Caco-2 (cell line): ENCODE measurements at regions not wholly inside any gene's neighbourhood (a gene's known extent, or its start where the extent isn't known, plus 50 kb on each side); places are given as distances from the start of the nearest gene placed in this dataset.

Experiments used
- BruUV-seq: library from RNA; stranded (reverse); fragments of 400-500 nt; replicated peaks from 2 replicates; lab custom pipeline; 2021; lab: Mats Ljungman, UMichigan
- CTCF ChIA-PET: fragments of 300-600 bp; sonication (Branson Sonifier 250); formaldehyde crosslinking; loops from one replicate; lab custom pipeline; 2022; ENCODE audit warnings: antibody characterized with exemption; lab: Charles Lee
- POLR2A ChIA-PET: fragments of 300-600 bp; sonication (Branson Sonifier 250); formaldehyde crosslinking; loops from one replicate; lab custom pipeline; 2022; ENCODE audit warnings: antibody characterized with exemption; lab: Charles Lee
- DNase-seq, 2 experiments: peaks; one replicate each; pipeline versions ENCODE4 v3.0.0 to v3.0.0-alpha.2; 2020 to 2022
- H3K27me3 ChIP-seq: replicated peaks from 2 replicates; pipeline ENCODE4 v1.6.0; 2011; ENCODE audit warnings: low read length; ENCODE audit not compliant: control insufficient read depth, insufficient read depth
- H3K36me3 ChIP-seq: 2 replicates; pipeline ENCODE4 v1.5.1; 2011; ENCODE audit warnings: low read length; ENCODE audit not compliant: control insufficient read depth, insufficient read depth
- H3K4me1 ChIP-seq: fragments of 250-450 bp; sonication (Bioruptor Pico); 2 replicates; pipeline ENCODE4 v1.5.1; 2020; ENCODE audit warnings: mild to moderate bottlenecking
- H3K4me3 ChIP-seq: 2 replicates; pipeline ENCODE4 v1.5.1; 2011; ENCODE audit warnings: low read depth, mild to moderate bottlenecking, control low read depth, low read length
- H3K9me3 ChIP-seq: fragments of 250-450 bp; sonication (Bioruptor Pico); 2 replicates; pipeline ENCODE4 v1.5.1; 2020; ENCODE audit warnings: mild to moderate bottlenecking, moderate library complexity
- H3K27ac Mint-ChIP-seq: one replicate; pipeline ENCODE4 v1.8.0; 2022; ENCODE audit warnings: mixed read lengths; ENCODE audit not compliant: unreplicated experiment
- H3K27me3 Mint-ChIP-seq: one replicate; pipeline ENCODE4 v1.8.0; 2022; ENCODE audit warnings: mixed read lengths; ENCODE audit not compliant: insufficient read depth, unreplicated experiment
- H3K36me3 Mint-ChIP-seq: one replicate; pipeline ENCODE4 v1.8.0; 2022; ENCODE audit warnings: mild to moderate bottlenecking, mixed read lengths; ENCODE audit not compliant: insufficient read depth, unreplicated experiment
- H3K4me1 Mint-ChIP-seq: one replicate; pipeline ENCODE4 v1.8.0; 2022; ENCODE audit warnings: low read depth, mixed read lengths; ENCODE audit not compliant: unreplicated experiment
- H3K4me3 Mint-ChIP-seq: one replicate; pipeline ENCODE4 v1.8.0; 2022; ENCODE audit warnings: mild to moderate bottlenecking, moderate library complexity, mixed read lengths; ENCODE audit not compliant: unreplicated experiment
- H3K9me3 Mint-ChIP-seq: one replicate; pipeline ENCODE4 v1.8.0; 2022; ENCODE audit warnings: mixed read lengths; ENCODE audit not compliant: unreplicated experiment
- intact Hi-C: fragments of 100-400 bp; cut with micrococcal nuclease; formaldehyde crosslinking; loops from one replicate; pipeline ENCODE4 v1.10.0; 2022; ENCODE audit not compliant: unreplicated experiment
- TF ChIP-seq, protein P1 (sequence below), 2 experiments: fragments of 200-600 bp in 1 of 2; IDR thresholded peaks; 1 replicate in 1 of 2; 2 replicates in 1 of 2; pipeline versions ENCODE4 v1.5.1 to v1.8.0; 2011 to 2022; ENCODE audit warnings: antibody characterized with exemption in 1 of 2, control low read depth in 1 of 2, inconsistent platforms in 1 of 2, low read depth in 1 of 2, low read length in 1 of 2, mild to moderate bottlenecking in 1 of 2, moderate library complexity in 1 of 2; ENCODE audit not compliant: insufficient read depth in 1 of 2, severe bottlenecking in 1 of 2, unreplicated experiment in 1 of 2

GRCh38 chr2:71952572-71953188, 195.0 kb downstream of the CYP26B1 start:
- CTCF ChIA-PET, result no interaction called here

DNA sequence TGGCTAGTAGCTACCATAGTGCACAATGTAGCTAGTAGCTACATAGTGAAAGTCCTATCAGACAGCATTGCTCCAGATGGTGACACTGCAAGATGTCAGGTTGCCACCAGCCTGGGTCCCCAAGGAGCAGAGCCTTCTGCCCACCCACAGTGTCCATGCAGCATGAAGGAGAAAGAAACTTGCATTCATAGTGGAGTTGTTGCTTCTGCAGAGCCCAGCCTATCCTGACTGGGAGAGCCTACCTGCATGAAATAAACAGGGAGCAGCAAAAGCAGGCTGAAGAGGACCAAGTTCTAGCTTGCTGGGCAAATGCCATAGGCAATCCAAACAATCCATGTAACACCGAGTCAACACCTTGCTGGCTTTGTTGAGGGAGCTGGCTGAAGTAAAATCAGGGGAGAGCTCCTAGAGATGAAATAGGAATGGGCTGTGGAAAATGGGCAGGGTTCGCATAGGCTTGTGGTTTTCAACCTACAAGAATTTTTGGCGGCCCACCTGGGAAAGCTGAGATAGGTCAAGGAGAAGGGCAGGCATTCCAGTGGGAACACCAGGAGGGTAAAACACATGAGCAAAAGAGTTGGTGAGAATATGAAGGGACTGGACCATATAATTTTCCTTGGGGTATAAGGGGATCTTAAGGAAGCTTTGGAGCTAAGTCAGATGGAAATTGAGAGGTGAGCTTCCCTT, 195.8 kb downstream of the CYP26B1 start:
- Mint-ChIP-seq H3K27ac (no peak overlapping the region), H3K4me1 (peaks cover 20% of the 10 kb centered on the region), H3K9me3 (peaks cover 26% of the 10 kb centered on the region), H3K36me3 (no peaks in the 10 kb centered on the region), H3K4me3 (no peak overlapping the region), H3K27me3 (no peaks in the 10 kb centered on the region)
- no peak for DNase-seq
- POLR2A ChIA-PET, result no interaction called here
- Histone ChIP-seq H3K4me1 (peaks cover 4% of the 10 kb centered on the region; the same call in 1 of the 2 replicates), H3K4me3 (no peak overlapping the region), H3K9me3 (0 out of 2 replicates have a peak, but pooled peaks cover 6% of the 10 kb centered on the region), H3K27me3 (no peaks in the 10 kb centered on the region), H3K36me3 (no peaks in the 10 kb centered on the region)
- CTCF ChIA-PET, result no interaction called here
- BruUV-seq, result no TSS peak
- intact Hi-C loops, result no loop called here
- TF ChIP-seq, protein P1, sequence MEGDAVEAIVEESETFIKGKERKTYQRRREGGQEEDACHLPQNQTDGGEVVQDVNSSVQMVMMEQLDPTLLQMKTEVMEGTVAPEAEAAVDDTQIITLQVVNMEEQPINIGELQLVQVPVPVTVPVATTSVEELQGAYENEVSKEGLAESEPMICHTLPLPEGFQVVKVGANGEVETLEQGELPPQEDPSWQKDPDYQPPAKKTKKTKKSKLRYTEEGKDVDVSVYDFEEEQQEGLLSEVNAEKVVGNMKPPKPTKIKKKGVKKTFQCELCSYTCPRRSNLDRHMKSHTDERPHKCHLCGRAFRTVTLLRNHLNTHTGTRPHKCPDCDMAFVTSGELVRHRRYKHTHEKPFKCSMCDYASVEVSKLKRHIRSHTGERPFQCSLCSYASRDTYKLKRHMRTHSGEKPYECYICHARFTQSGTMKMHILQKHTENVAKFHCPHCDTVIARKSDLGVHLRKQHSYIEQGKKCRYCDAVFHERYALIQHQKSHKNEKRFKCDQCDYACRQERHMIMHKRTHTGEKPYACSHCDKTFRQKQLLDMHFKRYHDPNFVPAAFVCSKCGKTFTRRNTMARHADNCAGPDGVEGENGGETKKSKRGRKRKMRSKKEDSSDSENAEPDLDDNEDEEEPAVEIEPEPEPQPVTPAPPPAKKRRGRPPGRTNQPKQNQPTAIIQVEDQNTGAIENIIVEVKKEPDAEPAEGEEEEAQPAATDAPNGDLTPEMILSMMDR (IDR thresholded peaks at IDR 0.05; ENCODE audit: insufficient read depth in 1 of 2, low read depth in 1 of 2, low read length in 1 of 2, severe bottlenecking in 1 of 2, unreplicated experiment in 1 of 2), result no peak

More at GRCh38 chr2:71952572-71953188, 195.0 kb downstream of the CYP26B1 start:
- BruUV-seq, result no TSS peak
- intact Hi-C loops, result no loop called here
- Histone ChIP-seq H3K4me1 (peaks cover 4% of the 10 kb centered on the region; the same call in 1 of the 2 replicates), H3K27me3 (no peaks in the 10 kb centered on the region), H3K4me3 (no peak overlapping the region), H3K36me3 (no peaks in the 10 kb centered on the region), H3K9me3 (0 out of 2 replicates have a peak, but pooled peaks cover 10% of the 10 kb centered on the region)
- TF ChIP-seq, protein P1 (IDR thresholded peaks at IDR 0.05; ENCODE audit: insufficient read depth in 1 of 2, low read depth in 1 of 2, low read length in 1 of 2, severe bottlenecking in 1 of 2, unreplicated experiment in 1 of 2), result no peak
- peaks cover 20% of the 10 kb centered on the region for H3K4me1 Mint-ChIP-seq
- peaks cover 35% of the 10 kb centered on the region for H3K9me3 Mint-ChIP-seq
- peak in 1 of 2 experiments; percentile 18 for DNase-seq
- POLR2A ChIA-PET, result no interaction called here
- H3K27me3 Mint-ChIP-seq, result no peaks in the 10 kb centered on the region
- peak overlapping the region; percentile 41 for H3K27ac Mint-ChIP-seq
- H3K4me3 Mint-ChIP-seq, result peak overlapping the region; percentile 2
- H3K36me3 Mint-ChIP-seq, result no peaks in the 10 kb centered on the region

DNA sequence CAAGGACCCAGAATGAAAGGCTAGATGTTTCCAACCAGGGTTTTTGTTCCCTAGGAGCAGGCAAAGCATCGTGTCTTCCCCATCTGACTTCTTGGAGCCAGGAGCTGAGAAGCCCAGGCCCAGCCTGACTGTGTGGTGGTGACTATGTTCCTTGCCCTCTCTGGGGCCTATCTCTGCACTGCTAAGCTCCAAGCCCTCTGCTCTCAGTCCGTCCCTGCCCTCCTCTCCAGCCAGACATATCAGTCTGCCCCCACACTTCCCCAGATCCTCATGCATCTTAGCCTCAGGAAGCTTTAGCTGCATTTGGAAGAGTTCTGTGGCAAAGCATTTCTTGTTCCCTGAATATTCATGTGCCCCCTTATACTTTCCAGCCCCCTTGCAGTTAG, 196.6 kb downstream of the CYP26B1 start:
- ChIA-PET POLR2A (no interaction called here), CTCF (no interaction called here)
- no peak overlapping the region for H3K4me3 Mint-ChIP-seq
- peaks cover 18% of the 10 kb centered on the region for H3K9me3 Mint-ChIP-seq
- no TSS peak for BruUV-seq
- no peak overlapping the region for H3K4me3 ChIP-seq
- H3K4me1 ChIP-seq, result peaks cover 4% of the 10 kb centered on the region; the same call in 1 of the 2 replicates
- no peaks in the 10 kb centered on the region for H3K36me3 Mint-ChIP-seq
- no peaks in the 10 kb centered on the region for H3K27me3 Mint-ChIP-seq
- no peak overlapping the region for H3K27ac Mint-ChIP-seq
- H3K9me3 ChIP-seq, result 0 out of 2 replicates have a peak, but pooled peaks cover 9% of the 10 kb centered on the region
- H3K36me3 ChIP-seq, result no peaks in the 10 kb centered on the region
- H3K27me3 ChIP-seq, result no peaks in the 10 kb centered on the region
- peaks cover 20% of the 10 kb centered on the region for H3K4me1 Mint-ChIP-seq
- no peak for DNase-seq
- TF ChIP-seq, protein P1 (IDR thresholded peaks at IDR 0.05; ENCODE audit: insufficient read depth in 1 of 2, low read depth in 1 of 2, low read length in 1 of 2, severe bottlenecking in 1 of 2, unreplicated experiment in 1 of 2), result no peak
- intact Hi-C loops, result no loop called here
